ENCODE measurements at regions not wholly inside any gene's neighbourhood (a gene's known extent, or its start where the extent isn't known, plus 50 kb on each side); places are given as distances from the start of the nearest gene placed in this dataset.

DNA sequence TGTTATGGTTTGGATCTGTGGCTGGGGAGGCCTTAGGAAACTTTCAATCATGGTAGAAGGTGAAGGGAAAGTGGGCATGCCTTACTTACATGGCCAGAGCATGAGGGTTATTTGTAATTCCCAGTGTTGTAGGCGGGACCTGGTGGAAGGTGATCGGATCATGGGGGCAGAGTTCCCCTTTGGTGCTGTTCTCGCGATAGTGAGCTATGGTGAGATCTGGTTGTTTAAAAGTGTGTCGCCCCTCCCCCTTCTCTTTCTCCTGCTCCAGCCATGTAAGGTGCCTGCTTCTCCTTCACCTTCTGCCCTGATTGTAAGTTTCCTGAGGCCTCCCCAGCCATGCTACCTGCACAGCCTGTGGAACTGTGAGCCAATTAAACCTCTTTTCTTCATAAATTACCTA, 145.8 kb downstream of the TFAP2C start:
- TF ChIP-seq, protein P1, sequence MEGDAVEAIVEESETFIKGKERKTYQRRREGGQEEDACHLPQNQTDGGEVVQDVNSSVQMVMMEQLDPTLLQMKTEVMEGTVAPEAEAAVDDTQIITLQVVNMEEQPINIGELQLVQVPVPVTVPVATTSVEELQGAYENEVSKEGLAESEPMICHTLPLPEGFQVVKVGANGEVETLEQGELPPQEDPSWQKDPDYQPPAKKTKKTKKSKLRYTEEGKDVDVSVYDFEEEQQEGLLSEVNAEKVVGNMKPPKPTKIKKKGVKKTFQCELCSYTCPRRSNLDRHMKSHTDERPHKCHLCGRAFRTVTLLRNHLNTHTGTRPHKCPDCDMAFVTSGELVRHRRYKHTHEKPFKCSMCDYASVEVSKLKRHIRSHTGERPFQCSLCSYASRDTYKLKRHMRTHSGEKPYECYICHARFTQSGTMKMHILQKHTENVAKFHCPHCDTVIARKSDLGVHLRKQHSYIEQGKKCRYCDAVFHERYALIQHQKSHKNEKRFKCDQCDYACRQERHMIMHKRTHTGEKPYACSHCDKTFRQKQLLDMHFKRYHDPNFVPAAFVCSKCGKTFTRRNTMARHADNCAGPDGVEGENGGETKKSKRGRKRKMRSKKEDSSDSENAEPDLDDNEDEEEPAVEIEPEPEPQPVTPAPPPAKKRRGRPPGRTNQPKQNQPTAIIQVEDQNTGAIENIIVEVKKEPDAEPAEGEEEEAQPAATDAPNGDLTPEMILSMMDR (IDR thresholded peaks at IDR 0.05; ENCODE audit: poor library complexity), result no peak
- TF ChIP-seq EZH2 (IDR thresholded peaks at IDR 0.05; ENCODE audit: borderline replicate concordance), result no peak
